CD8-positive, alpha-beta memory T cell (primary cell): ENCODE measurements at regions not wholly inside any gene's neighbourhood (a gene's known extent, or its start where the extent isn't known, plus 50 kb on each side); places are given as distances from the start of the nearest gene placed in this dataset.

Experiments
- CTCF ChIA-PET: fragments of 350-600 bp; sonication (Branson Sonifier 250); formaldehyde crosslinking; loops from one replicate; lab custom pipeline; 2021; ENCODE audit warnings: antibody characterized with exemption; lab: Charles Lee
- POLR2A ChIA-PET: fragments of 350-600 bp; sonication (Branson Sonifier 250); formaldehyde crosslinking; loops from one replicate; lab custom pipeline; 2021; ENCODE audit warnings: antibody characterized with exemption; lab: Charles Lee
- DNase-seq, 5 donors: peaks; one replicate each; pipeline versions ENCODE4 v3.0.0 to v3.0.0-alpha.2; 2020 to 2022; ENCODE audit warnings: mixed read lengths in 1 of 5
- H3K27ac ChIP-seq: one replicate; pipeline ENCODE4 v1.7.0; 2013; ENCODE audit warnings: low read depth, mild to moderate bottlenecking, low read length, moderate library complexity
- H3K27me3 ChIP-seq: 2 replicates; pipeline ENCODE4 v1.7.0; 2013; ENCODE audit warnings: low read length, mild to moderate bottlenecking; ENCODE audit not compliant: insufficient read depth, poor library complexity, severe bottlenecking
- H3K36me3 ChIP-seq: 2 replicates; pipeline ENCODE4 v1.7.0; 2013; ENCODE audit warnings: mild to moderate bottlenecking, low read length, moderate library complexity; ENCODE audit not compliant: insufficient read depth
- H3K4me1 ChIP-seq: 2 replicates; pipeline ENCODE4 v1.7.0; 2013; ENCODE audit warnings: mild to moderate bottlenecking, low read length, moderate library complexity; ENCODE audit not compliant: insufficient read depth
- H3K4me3 ChIP-seq: 2 replicates; pipeline ENCODE4 v1.7.0; 2013; ENCODE audit warnings: mild to moderate bottlenecking, low read length
- H3K9me3 ChIP-seq: 2 replicates; pipeline ENCODE4 v1.7.0; 2013; ENCODE audit warnings: mild to moderate bottlenecking, low read length
- H3K27ac Mint-ChIP-seq, 8 donors: one replicate each; pipeline ENCODE4 v1.8.0; 2020 to 2021; ENCODE audit warnings: mixed read lengths in 8 of 8, mild to moderate bottlenecking in 6 of 8, inconsistent platforms in 3 of 8, moderate library complexity in 3 of 8
- H3K27me3 Mint-ChIP-seq, 2 donors: one replicate each; pipeline ENCODE4 v1.8.0; 2020 to 2021; ENCODE audit warnings: mixed read lengths in 2 of 2, mild to moderate bottlenecking in 1 of 2, moderate library complexity in 1 of 2
- H3K36me3 Mint-ChIP-seq, 3 donors: one replicate each; pipeline ENCODE4 v1.8.0; 2020 to 2021; ENCODE audit warnings: mixed read lengths in 3 of 3, inconsistent platforms in 1 of 3, mild to moderate bottlenecking in 1 of 3
- H3K4me1 Mint-ChIP-seq, 3 donors: one replicate each; pipeline ENCODE4 v1.8.0; 2020 to 2021; ENCODE audit warnings: mixed read lengths in 3 of 3, inconsistent platforms in 1 of 3, mild to moderate bottlenecking in 1 of 3
- H3K4me3 Mint-ChIP-seq, 7 donors: one replicate each; pipeline ENCODE4 v1.8.0; 2020 to 2021; ENCODE audit warnings: mixed read lengths in 7 of 7, mild to moderate bottlenecking in 6 of 7, moderate library complexity in 4 of 7, inconsistent platforms in 2 of 7
- H3K9me3 Mint-ChIP-seq, 5 donors: one replicate each; pipeline ENCODE4 v1.8.0; 2020 to 2022; ENCODE audit warnings: mixed read lengths in 5 of 5, mild to moderate bottlenecking in 3 of 5, moderate library complexity in 2 of 5, inconsistent platforms in 1 of 5

DNA sequence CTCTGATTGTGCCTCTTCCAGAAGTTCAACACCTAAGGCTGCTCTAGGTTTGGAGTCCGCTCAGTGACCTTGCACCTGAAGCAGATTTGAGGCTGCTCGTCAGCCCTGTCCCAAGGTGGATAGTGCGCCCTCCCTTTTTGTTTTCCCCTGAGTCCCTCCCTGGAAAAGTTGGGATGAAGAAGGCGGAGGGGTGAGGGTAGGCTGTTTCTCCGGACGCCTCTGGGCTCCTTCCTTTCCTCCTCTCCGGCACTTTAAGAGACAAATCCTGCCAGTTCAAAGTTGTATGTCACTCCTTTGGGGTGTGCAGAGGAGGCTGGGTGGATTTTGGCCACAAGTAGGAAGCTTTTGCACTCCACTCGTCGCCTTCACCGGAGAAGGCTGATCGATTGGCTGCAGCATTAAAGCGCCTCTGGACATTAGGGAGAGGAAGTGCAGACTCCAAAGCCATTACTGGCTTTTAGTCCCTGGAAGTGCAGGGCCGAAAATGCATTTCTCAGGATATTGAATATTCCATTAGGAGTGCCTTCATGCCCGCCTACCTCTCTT lies 81.9 kb upstream of the PRKG1 start:
- no peaks in the 10 kb centered on the region for H3K9me3 ChIP-seq
- H3K4me1 ChIP-seq = no peaks in the 10 kb centered on the region
- peak overlapping the region in 1 of 8 donors; percentile 70 for H3K27ac Mint-ChIP-seq
- DNase-seq = no peak
- peaks cover 30 to 67% of the 10 kb centered on the region in 2 donors for H3K27me3 Mint-ChIP-seq
- peaks cover 10% of the 10 kb centered on the region for H3K27me3 ChIP-seq
- H3K4me3 ChIP-seq = no peak overlapping the region
- H3K27ac ChIP-seq = no peak overlapping the region
- peaks cover 5 to 11% (median 9%) of the 10 kb centered on the region in 3 donors for H3K4me1 Mint-ChIP-seq
- peak overlapping the region in 6 of 7 donors; percentile 12 to 81 (median 42) for H3K4me3 Mint-ChIP-seq
- H3K36me3 Mint-ChIP-seq = no peaks in the 10 kb centered on the region
- ChIA-PET POLR2A (no interaction called here), CTCF (no interaction called here)
- H3K9me3 Mint-ChIP-seq = no peaks in the 10 kb centered on the region
- no peaks in the 10 kb centered on the region for H3K36me3 ChIP-seq

DNA sequence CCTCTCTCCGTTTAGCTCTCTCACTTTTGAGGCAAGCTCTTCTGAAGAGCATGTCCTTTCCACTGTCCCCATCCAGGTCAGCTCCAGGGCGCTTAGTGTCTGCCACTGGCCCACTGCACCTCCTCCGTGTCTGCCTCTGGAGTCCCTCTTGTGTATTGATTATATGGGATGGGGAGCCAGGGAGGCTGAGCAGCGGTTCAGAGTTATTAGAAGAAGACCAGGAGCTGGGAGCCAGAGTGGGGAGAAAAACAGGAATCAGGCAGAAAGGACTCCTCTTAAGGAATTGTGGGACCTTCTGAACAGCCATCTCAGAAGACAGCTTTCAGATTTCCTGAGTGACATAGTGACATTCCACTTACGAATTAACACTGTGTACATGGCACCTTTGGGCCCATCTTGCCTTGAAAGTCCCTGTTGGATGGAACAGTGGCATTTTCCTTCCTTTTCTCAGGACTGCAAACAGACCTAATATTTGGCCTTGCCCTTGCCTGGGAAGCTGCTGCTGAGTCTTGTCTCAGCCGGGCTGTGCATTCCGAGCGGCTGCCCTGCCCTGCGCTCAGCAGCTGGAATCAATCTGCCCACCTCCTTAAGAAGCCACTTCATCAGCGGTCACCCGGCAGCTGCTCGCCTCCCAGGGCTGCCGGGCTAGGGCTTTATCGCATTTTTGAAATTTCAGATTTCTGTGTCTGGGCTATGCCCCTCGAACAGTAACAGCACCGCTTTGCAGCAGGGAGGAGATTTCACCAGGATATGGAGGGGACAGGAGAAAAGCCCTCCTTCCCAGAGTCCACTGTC lies 81.1 kb upstream of the PRKG1 start:
- CTCF ChIA-PET = no interaction called here
- POLR2A ChIA-PET = no interaction called here
- Mint-ChIP-seq H3K4me1 (peaks cover 5 to 11% (median 9%) of the 10 kb centered on the region in 3 donors), H3K27me3 (peaks cover 25 to 60% of the 10 kb centered on the region in 2 donors), H3K36me3 (no peaks in the 10 kb centered on the region), H3K27ac (peak overlapping the region in 1 of 8 donors; percentile 58), H3K9me3 (no peaks in the 10 kb centered on the region), H3K4me3 (peak overlapping the region in 1 of 7 donors; percentile 73)
- Histone ChIP-seq H3K4me1 (no peaks in the 10 kb centered on the region), H3K36me3 (no peaks in the 10 kb centered on the region), H3K27ac (no peak overlapping the region), H3K27me3 (peaks cover 10% of the 10 kb centered on the region), H3K9me3 (no peaks in the 10 kb centered on the region), H3K4me3 (no peak overlapping the region)
- DNase-seq = no peak

DNA sequence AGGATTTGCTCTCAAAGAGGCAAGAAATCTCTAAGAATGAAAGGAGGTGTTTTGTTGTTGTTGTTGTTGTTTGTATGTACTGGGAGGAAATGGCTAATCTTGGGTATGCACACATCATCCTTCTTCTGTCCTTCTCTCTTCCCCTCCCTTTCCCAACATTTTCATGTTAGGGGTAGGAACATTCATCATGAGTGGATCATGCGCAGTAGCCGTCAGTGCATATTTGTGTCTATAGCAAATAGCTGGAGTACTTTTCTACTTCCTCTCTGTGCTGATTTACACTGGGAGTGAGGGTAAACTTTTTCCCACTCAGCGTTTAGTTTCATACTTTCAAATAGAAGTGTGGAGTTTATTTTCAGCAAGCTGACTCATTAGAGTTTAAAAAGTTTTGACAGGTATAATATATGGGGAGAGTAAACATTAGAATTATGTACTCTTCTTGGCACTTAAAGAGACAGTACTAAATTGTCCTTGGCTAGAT lies 80.5 kb upstream of the PRKG1 start:
- no peak overlapping the region for H3K4me3 ChIP-seq
- Mint-ChIP-seq H3K36me3 (no peaks in the 10 kb centered on the region), H3K27me3 (peaks cover 25 to 55% of the 10 kb centered on the region in 2 donors), H3K4me3 (peak overlapping the region in 1 of 7 donors; percentile 66), H3K4me1 (peaks cover 5 to 11% (median 9%) of the 10 kb centered on the region in 3 donors), H3K9me3 (no peaks in the 10 kb centered on the region), H3K27ac (no peak overlapping the region)
- H3K4me1 ChIP-seq = no peaks in the 10 kb centered on the region
- CTCF ChIA-PET = no interaction called here
- peaks cover 10% of the 10 kb centered on the region for H3K27me3 ChIP-seq
- POLR2A ChIA-PET = no interaction called here
- H3K27ac ChIP-seq = no peak overlapping the region
- no peaks in the 10 kb centered on the region for H3K9me3 ChIP-seq
- no peak for DNase-seq
- no peaks in the 10 kb centered on the region for H3K36me3 ChIP-seq

- Histone ChIP-seq H3K36me3 (no peaks in the 10 kb centered on the region), H3K4me1 (no peaks in the 10 kb centered on the region), H3K27me3 (peaks cover 10% of the 10 kb centered on the region), H3K4me3 (no peak overlapping the region), H3K27ac (no peak overlapping the region), H3K9me3 (no peaks in the 10 kb centered on the region)
- CTCF ChIA-PET = no interaction called here
- H3K36me3 Mint-ChIP-seq = no peaks in the 10 kb centered on the region
- no peak for DNase-seq
- POLR2A ChIA-PET = no interaction called here
- H3K4me3 Mint-ChIP-seq = no peak overlapping the region
- no peaks in the 10 kb centered on the region for H3K9me3 Mint-ChIP-seq
- H3K4me1 Mint-ChIP-seq = peaks cover 0 to 4% (median 0%) of the 10 kb centered on the region in 3 donors
- H3K27ac Mint-ChIP-seq = no peak overlapping the region
- peaks cover 9 to 52% of the 10 kb centered on the region in 2 donors for H3K27me3 Mint-ChIP-seq
Measured at GRCh38 chr10:50997461-50997860, 76.8 kb upstream of the PRKG1 start.

DNA sequence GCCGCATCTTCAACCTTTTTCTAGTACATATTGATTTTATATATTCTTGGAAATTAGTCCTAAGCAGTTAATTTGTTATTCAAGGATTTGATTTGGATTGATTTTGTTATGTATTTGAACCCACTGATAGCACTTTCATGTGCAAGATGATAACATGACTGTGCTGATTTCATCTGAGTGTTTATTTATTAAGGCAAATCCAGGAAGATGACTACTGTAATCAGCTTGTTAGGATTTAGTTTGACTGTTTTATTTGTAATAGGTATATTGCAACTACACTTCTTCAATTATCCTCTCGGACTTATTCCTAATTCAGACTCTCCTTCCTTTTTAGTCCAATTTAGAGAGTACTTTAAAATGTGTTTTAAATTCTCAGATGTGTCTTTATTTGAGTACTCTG lies 75.1 kb upstream of the PRKG1 start:
- peaks cover 3% of the 10 kb centered on the region for H3K27me3 ChIP-seq
- H3K4me1 Mint-ChIP-seq = no peaks in the 10 kb centered on the region
- H3K36me3 Mint-ChIP-seq = no peaks in the 10 kb centered on the region
- H3K9me3 ChIP-seq = no peaks in the 10 kb centered on the region
- CTCF ChIA-PET = no interaction called here
- no peaks in the 10 kb centered on the region for H3K36me3 ChIP-seq
- no peaks in the 10 kb centered on the region for H3K9me3 Mint-ChIP-seq
- POLR2A ChIA-PET = no interaction called here
- no peak overlapping the region for H3K27ac ChIP-seq
- H3K4me3 Mint-ChIP-seq = no peak overlapping the region
- no peaks in the 10 kb centered on the region for H3K4me1 ChIP-seq
- peaks cover 0 to 36% of the 10 kb centered on the region in 2 donors for H3K27me3 Mint-ChIP-seq
- no peak for DNase-seq
- H3K4me3 ChIP-seq = no peak overlapping the region
- no peak overlapping the region for H3K27ac Mint-ChIP-seq

DNA sequence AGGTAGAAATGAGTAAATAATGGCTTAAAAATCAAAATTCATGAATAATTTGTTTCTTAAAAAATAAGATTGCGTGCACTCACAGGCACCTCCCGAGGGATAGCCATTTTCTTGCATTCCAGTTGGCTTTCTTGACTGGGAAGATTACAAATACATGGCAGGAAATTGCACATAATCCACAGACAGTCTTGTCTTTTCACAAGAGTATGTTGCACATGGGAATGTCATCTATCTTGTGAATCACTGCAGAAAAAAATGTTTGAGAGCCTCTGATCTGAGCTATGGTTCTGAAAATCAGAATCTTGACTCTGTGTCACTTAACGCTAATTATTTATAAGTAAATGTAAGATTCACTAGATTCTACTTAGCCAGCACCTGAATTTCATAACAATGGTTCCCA lies 74.1 kb upstream of the PRKG1 start:
- Histone ChIP-seq H3K27me3 (no peaks in the 10 kb centered on the region), H3K9me3 (no peaks in the 10 kb centered on the region), H3K27ac (no peak overlapping the region), H3K4me1 (no peaks in the 10 kb centered on the region), H3K4me3 (no peak overlapping the region), H3K36me3 (no peaks in the 10 kb centered on the region)
- Mint-ChIP-seq H3K4me1 (no peaks in the 10 kb centered on the region), H3K36me3 (no peaks in the 10 kb centered on the region), H3K27me3 (peaks cover 0 to 29% of the 10 kb centered on the region in 2 donors), H3K4me3 (no peak overlapping the region), H3K9me3 (no peaks in the 10 kb centered on the region), H3K27ac (no peak overlapping the region)
- ChIA-PET CTCF (no interaction called here), POLR2A (no interaction called here)
- no peak for DNase-seq

DNA sequence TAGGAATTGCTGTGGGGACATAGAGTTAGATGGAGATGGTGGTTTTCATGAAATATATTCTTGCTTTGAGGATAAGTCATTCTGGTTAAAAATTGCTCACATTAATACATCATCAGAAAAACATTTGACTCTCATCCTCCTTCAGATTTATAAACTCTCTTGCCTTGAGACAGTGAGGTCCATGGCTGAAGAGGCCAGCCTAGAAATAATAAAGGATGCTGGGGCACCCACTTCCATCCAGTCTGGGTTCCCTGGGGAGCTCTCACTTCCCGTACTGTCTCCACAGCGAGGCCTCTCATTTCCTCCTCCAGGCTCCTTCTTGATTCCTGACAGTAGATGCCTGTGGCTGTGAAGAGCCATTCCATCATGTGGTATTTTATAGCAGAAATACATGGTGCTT lies 73.3 kb upstream of the PRKG1 start:
- no peaks in the 10 kb centered on the region for H3K9me3 Mint-ChIP-seq
- H3K36me3 Mint-ChIP-seq = no peaks in the 10 kb centered on the region
- no peak overlapping the region for H3K27ac Mint-ChIP-seq

DNA sequence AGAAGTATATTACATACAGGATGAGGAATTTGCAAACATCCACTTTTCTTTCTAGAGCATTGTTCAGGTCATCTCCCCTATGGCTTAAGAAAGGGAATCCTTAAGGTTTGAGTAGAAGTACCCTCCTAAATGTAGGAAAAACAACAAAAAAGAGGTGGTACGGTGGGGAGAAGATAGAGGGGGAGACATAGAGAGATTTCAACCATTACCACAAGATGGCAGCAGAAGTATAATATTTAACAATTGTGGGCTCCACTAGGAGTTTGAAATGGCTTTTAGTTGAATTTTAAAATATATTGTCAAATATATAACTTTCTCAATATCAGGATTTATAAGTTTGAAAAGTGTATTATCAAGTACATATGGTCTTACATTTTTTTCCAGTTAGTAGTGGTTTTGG lies 72.7 kb upstream of the PRKG1 start:
- Histone ChIP-seq H3K4me1 (no peaks in the 10 kb centered on the region), H3K4me3 (no peak overlapping the region), H3K9me3 (no peaks in the 10 kb centered on the region), H3K27ac (no peak overlapping the region), H3K27me3 (no peaks in the 10 kb centered on the region), H3K36me3 (no peaks in the 10 kb centered on the region)
- POLR2A ChIA-PET = no interaction called here
- Mint-ChIP-seq H3K9me3 (no peaks in the 10 kb centered on the region), H3K27me3 (peaks cover 0 to 23% of the 10 kb centered on the region in 2 donors), H3K36me3 (no peaks in the 10 kb centered on the region), H3K27ac (no peak overlapping the region), H3K4me1 (no peaks in the 10 kb centered on the region), H3K4me3 (no peak overlapping the region)
- CTCF ChIA-PET = no interaction called here
- DNase-seq = no peak

More for the DNA sequence above, 73.3 kb upstream of the PRKG1 start:
- H3K4me1 ChIP-seq = no peaks in the 10 kb centered on the region
- Mint-ChIP-seq H3K4me3 (no peak overlapping the region), H3K4me1 (no peaks in the 10 kb centered on the region), H3K27me3 (peaks cover 0 to 26% of the 10 kb centered on the region in 2 donors)
- H3K4me3 ChIP-seq = no peak overlapping the region
- POLR2A ChIA-PET = no interaction called here
- H3K27ac ChIP-seq = no peak overlapping the region
- H3K36me3 ChIP-seq = no peaks in the 10 kb centered on the region
- no peak for DNase-seq
- CTCF ChIA-PET = no interaction called here
- no peaks in the 10 kb centered on the region for H3K9me3 ChIP-seq
- no peaks in the 10 kb centered on the region for H3K27me3 ChIP-seq
